Kidney (tissue), 13 donors: ENCODE measurements at regions not wholly inside any gene's neighbourhood (a gene's known extent, or its start where the extent isn't known, plus 50 kb on each side); places are given as distances from the start of the nearest gene placed in this dataset.

Experiments
- DNase-seq, 5 donors: peaks; one replicate each; pipeline ENCODE4 v3.0.0-alpha.2; 2013 to 2020
- FAIRE-seq: peaks from 2 replicates; lab custom pipeline; 2012; peaks lifted over from hg19 to GRCh38; lab: Jason Lieb, UNC
- H3K27ac ChIP-seq, 2 donors: one replicate each; pipeline ENCODE4 v1.7.0; 2013; ENCODE audit warnings: low read depth in 2 of 2, low read length in 2 of 2, inconsistent platforms in 1 of 2
- H3K27me3 ChIP-seq: one replicate; pipeline ENCODE4 v1.7.1; 2013; ENCODE audit warnings: low read length, inconsistent platforms; ENCODE audit not compliant: control insufficient read depth, insufficient read depth
- H3K36me3 ChIP-seq, 3 donors: one replicate each; pipeline versions ENCODE4 v1.7.0 to v1.7.1; 2013; ENCODE audit warnings: low read length in 3 of 3, control low read depth in 1 of 3, inconsistent platforms in 1 of 3; ENCODE audit not compliant: insufficient read depth in 3 of 3, control insufficient read depth in 2 of 3
- H3K4me1 ChIP-seq, 3 donors: one replicate each; pipeline versions ENCODE4 v1.7.0 to v1.7.1; 2013; ENCODE audit warnings: low read length in 3 of 3, inconsistent platforms in 1 of 3, low read depth in 1 of 3; ENCODE audit not compliant: control insufficient read depth in 2 of 3, insufficient read depth in 2 of 3
- H3K4me3 ChIP-seq, 3 donors: one replicate each; pipeline versions ENCODE4 v1.7.0 to v1.8.1; 2013; ENCODE audit warnings: low read length in 3 of 3, control low read depth in 1 of 3, inconsistent platforms in 1 of 3
- H3K9ac ChIP-seq, 3 donors: one replicate each; pipeline versions ENCODE4 v1.7.0 to v1.7.1; 2013; ENCODE audit warnings: low read length in 3 of 3, control low read depth in 1 of 3, inconsistent platforms in 1 of 3
- H3K9me3 ChIP-seq, 3 donors: one replicate each; pipeline versions ENCODE4 v1.7.0 to v1.7.1; 2013; ENCODE audit warnings: low read length in 3 of 3, control low read depth in 1 of 3, inconsistent platforms in 1 of 3; ENCODE audit not compliant: control insufficient read depth in 2 of 3, insufficient read depth in 1 of 3
- intact Hi-C: fragments of 100-400 bp; cut with DNase I; formaldehyde crosslinking; loops from one replicate; pipeline ENCODE4 v1.11.1; 2022
- TF ChIP-seq, protein P1 (sequence below): IDR thresholded peaks from 3 replicates; pipeline ENCODE4 v1.5.1; 2012; ENCODE audit warnings: mild to moderate bottlenecking, moderate library complexity, borderline replicate concordance; ENCODE audit not compliant: insufficient read depth; ENCODE audit errors: extremely low read depth
- donor health status: control.
- donor health status: control.
- donor health status: control.
- donor health status: control.
- donor health status: control.
- donor health status: DM: yes; HTN: yes; CAD: no.
- donor health status: Normal renal cell carcinoma (clear cell type).

DNA sequence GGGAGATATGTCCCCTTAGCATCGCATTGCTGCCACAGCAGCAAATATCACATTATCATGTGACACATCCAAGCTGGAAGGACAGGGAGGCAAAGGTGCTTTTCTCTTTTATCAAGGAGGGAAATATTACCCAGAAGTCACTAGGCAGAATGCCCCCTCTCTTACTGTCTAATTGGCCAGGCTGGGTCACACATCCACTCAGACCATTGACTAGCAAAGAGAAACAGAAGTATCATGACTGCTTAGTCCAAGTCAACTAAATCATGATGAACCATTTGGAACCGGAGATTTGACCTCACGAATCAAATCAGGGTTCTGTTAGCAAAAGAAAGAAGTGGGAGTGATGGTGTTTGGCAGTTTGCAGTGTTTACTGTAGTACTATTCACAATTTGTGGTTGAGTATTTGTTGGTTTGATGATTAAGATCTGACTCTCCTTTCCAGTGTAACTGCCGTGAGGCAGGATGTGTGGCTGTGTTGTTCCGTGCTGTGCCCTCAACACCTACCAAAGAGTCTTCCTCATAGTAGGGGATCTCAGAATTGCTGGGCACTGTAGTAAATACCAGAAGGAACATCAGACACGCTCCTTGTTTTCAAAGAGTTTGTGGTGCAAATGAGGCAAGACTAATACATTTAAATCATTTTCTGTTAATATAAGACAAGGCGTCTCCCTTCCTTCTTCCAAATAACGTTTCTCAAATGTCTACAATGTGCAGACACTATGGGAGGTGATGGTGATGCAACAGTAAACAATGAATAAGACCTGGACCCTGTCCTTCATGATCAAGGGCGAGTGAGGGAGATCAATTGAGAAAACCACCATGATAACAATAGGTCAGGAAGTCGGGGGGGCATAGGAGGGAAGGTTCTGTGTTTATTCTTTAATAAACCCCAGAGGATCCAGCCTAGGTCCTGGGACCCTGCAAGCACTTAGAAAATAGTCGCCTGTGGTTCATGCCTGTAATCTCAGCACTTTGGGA is 194.4 kb upstream of the CRY1 start:
- TF ChIP-seq, protein P1, sequence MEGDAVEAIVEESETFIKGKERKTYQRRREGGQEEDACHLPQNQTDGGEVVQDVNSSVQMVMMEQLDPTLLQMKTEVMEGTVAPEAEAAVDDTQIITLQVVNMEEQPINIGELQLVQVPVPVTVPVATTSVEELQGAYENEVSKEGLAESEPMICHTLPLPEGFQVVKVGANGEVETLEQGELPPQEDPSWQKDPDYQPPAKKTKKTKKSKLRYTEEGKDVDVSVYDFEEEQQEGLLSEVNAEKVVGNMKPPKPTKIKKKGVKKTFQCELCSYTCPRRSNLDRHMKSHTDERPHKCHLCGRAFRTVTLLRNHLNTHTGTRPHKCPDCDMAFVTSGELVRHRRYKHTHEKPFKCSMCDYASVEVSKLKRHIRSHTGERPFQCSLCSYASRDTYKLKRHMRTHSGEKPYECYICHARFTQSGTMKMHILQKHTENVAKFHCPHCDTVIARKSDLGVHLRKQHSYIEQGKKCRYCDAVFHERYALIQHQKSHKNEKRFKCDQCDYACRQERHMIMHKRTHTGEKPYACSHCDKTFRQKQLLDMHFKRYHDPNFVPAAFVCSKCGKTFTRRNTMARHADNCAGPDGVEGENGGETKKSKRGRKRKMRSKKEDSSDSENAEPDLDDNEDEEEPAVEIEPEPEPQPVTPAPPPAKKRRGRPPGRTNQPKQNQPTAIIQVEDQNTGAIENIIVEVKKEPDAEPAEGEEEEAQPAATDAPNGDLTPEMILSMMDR: no peak
- H3K27ac ChIP-seq: no peak overlapping the region

DNA sequence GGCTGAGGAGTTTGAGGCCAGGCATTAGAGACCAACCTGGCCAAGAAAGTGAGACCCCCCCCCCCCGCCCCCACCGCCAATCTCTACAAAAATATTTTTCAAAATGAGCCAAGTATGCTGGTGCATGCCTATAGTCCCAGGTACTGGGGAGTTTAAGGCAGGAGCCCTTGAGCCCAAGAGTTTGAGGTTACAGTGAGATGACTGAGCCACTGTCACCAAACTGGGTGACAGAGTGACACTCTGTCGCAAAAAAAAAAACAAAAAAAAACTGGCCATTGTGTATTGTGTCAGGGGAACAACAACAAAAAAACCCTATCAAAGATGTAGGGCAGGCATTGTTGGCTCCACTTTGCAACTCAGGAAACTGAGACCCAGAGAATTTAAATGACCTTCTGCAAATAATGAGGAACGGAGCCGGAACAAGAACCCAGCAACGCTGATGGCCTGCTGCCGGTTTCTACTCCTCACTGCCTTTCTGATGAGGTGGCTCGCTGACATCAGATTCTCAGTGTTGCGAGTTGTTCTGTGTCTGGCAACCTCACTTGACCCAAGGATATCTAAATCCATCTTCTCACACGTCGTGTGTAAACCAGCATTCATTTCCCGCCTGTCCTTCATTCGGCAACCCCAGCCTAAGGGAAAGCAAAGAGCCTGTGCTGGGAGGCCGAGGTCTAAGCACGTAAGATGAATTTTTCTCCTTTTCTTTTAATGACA is 195.2 kb upstream of the CRY1 start:
- FAIRE-seq (no peak), DNase-seq (no peak)
- H3K27me3 ChIP-seq: no peaks in the 10 kb centered on the region
- no peak overlapping the region for H3K4me3 ChIP-seq
- H3K4me1 ChIP-seq: no peaks in the 10 kb centered on the region
- intact Hi-C loops: no loop called here
- no peaks in the 10 kb centered on the region for H3K9me3 ChIP-seq
- TF ChIP-seq, protein P1: no peak
- no peak overlapping the region for H3K9ac ChIP-seq
- H3K27ac ChIP-seq: no peak overlapping the region
- H3K36me3 ChIP-seq: no peaks in the 10 kb centered on the region

More for the DNA sequence above, 194.4 kb upstream of the CRY1 start:
- H3K36me3 ChIP-seq: no peaks in the 10 kb centered on the region
- no peak for FAIRE-seq
- no peaks in the 10 kb centered on the region for H3K4me1 ChIP-seq
- no peak overlapping the region for H3K4me3 ChIP-seq
- DNase-seq: no peak
- no peaks in the 10 kb centered on the region for H3K27me3 ChIP-seq
- intact Hi-C loops: no loop called here
- no peak overlapping the region for H3K9ac ChIP-seq
- no peaks in the 10 kb centered on the region for H3K9me3 ChIP-seq

DNA sequence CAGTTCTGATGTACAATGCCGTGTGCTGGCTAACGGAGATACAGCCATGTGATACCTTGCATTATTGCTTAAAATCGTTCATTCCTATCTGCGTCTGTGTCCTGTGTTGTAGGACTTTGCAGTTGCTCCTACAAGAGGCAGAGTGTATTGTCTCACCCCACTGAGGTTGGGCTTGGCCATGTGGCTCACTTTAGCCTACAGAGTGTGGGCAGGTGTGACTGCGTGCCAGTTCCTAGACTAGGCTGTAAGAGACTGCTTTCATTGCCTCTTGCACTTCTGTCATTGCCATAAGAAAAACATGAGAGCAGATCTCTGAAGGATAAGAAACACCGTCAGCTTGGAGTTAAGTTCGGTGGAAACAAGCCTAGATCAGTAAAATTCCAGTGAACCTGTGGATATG is 197.7 kb upstream of the CRY1 start:
- DNase-seq (no peak), FAIRE-seq (no peak)
- intact Hi-C loops: no loop called here
- no peaks in the 10 kb centered on the region for H3K9me3 ChIP-seq
- H3K4me1 ChIP-seq: no peaks in the 10 kb centered on the region
- H3K4me3 ChIP-seq: no peak overlapping the region
- H3K27ac ChIP-seq: no peak overlapping the region
- no peak overlapping the region for H3K9ac ChIP-seq
- H3K27me3 ChIP-seq: no peaks in the 10 kb centered on the region
- H3K36me3 ChIP-seq: no peaks in the 10 kb centered on the region
- TF ChIP-seq, protein P1: no peak
